ENCODE measurements at regions not wholly inside any gene's neighbourhood (a gene's known extent, or its start where the extent isn't known, plus 50 kb on each side); places are given as distances from the start of the nearest gene placed in this dataset.
"Not testable (repeated sequence)": the region's sequence is repeated elsewhere in the genome, so short reads cannot be mapped to it uniquely, and the experiment has no call there.

DNA sequence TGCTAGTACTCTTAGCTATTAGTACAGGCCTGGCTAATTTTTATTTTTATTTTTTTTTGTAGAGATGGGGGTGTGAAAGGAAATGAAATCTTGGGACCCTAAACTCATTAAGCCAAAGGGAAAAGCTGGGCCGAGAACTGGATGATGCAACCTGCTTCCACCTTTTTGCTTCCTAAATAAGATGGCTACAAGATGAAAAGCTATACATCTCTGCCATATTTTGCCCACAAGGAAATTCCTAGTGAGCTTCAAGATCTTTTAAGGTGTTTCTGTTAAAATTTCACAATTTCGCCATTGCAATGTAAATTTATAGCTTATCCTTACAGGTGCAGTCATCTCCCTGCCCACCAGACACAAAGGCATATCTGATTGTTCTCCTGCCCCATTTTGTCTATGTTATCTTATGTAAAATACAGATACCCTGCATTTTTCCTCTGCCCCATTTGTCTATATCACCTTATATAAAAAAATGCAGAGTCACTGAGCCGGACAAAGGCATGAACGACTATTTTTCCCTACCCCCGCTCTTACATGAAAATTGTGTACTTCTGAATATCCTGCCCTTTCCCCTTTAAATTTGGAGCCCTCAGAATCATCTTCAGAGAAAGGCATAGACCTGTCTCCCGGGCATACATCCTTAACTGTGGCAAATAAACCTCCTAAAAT, 112.0 kb upstream of the SLC38A2 start:
- no peak for DNase-seq

DNA sequence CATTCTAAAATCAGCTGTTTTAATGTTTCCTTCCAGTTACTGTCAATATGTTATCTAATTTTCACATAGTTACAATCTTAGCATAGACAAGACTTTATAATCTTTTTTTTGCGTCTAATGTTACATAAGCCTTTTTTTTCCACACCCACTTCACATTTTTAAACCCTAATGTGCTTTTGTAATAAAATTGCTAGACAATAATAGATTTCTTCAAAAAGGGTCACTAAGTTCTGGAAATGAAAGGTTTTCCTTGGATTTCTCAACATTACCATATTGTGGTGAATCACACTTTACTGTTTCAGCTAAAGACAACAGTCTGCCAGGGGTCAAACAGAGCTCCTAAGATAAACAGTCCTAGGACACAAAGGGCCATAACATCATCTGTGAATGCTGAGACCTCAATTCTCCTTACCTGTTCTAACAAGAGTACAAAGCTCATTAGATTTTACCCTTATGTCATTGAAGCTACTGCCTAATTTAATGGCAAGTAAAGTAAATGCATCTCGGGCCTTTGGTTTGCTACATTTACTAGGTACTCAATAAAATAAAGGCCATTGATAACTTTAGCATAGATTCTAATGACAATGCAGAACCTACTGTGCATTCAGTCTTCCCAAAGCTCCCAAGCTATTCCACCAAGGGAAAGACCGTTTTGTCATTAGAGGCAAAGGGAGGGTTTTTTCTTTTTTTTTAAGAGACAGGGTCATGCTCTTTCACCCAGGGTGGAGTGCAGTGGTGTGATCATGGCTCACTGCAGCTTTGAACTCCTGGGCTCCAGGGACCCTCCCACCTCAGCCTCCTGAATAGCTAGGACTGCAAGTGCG, 111.2 kb upstream of the SLC38A2 start:
- no peak for DNase-seq

- DNase-seq, result no peak
Measured at GRCh38 chr12:46480724-46481123, 108.2 kb upstream of the SLC38A2 start.

DNA sequence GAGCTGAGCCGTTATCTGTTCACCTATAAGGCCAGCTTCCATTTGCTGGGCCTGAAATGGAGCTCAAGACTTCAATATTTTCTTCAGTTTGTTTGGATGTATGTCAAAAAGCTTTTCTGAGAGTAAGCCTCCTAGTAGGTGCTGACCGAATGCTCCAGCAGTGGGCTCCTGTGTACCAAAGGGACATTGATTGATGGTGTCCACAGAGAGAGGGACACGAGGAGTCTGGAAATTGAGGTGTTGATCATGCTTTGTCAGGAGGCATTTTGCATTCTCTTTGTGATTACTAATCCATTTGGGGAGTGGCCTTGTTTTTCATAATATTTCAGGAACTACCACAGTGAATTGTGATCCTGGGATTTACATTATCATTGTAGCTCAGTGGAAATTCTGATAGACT, 107.7 kb upstream of the SLC38A2 start:
- DNase-seq, result no peak

DNA sequence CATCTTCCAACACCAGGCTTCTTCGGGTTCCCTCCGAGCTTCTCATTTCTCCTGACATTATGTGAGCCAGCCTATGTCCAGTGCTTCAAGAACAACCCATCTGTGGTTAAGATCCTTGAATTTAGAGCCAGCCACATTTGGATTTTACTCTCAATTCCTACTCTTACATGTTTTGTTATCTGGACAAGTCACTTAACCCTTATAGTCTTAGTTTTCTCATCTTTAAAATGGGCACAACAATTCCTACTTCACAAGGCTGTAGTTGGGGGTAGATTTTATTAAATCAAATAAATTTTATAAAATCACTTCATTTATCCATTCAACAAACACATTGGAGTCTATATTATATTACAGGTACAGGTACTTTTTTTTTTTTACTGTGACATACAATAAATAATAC, 105.5 kb upstream of the SLC38A2 start:
- DNase-seq, result no peak

- DNase-seq, result no peak
Measured at GRCh38 chr12:46477541-46477940, 105.0 kb upstream of the SLC38A2 start.

GRCh38 chr12:46475972-46476645, 103.5 kb upstream of the SLC38A2 start:
- DNase-seq, result no peak

DNA sequence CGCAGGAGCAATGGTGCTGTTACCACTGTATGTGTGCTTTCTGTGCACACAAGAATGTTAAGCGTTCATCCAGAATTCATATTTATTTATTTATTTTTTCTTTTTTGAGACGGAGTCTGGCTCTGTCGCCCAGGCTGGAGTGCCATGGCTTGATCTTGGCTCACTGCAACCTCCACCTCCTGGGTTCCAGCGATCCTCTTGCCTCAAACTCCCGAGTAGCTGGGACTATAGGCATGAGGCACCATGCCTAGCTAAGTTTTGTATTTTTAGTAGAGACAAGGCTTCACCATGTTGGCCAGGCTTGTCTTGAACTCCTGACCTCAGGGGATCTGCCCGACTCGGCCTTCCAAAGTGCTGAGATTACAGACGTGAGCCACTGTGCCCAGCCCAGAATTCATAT, 101.8 kb upstream of the SLC38A2 start:
- not testable (repeated sequence) for DNase-seq

GRCh38 chr12:46473634-46474329, 101.2 kb upstream of the SLC38A2 start:
- DNase-seq, result peak; percentile 82

GRCh38 chr12:46472893-46473633, 100.5 kb upstream of the SLC38A2 start:
- DNase-seq, result peak; percentile 47

DNA sequence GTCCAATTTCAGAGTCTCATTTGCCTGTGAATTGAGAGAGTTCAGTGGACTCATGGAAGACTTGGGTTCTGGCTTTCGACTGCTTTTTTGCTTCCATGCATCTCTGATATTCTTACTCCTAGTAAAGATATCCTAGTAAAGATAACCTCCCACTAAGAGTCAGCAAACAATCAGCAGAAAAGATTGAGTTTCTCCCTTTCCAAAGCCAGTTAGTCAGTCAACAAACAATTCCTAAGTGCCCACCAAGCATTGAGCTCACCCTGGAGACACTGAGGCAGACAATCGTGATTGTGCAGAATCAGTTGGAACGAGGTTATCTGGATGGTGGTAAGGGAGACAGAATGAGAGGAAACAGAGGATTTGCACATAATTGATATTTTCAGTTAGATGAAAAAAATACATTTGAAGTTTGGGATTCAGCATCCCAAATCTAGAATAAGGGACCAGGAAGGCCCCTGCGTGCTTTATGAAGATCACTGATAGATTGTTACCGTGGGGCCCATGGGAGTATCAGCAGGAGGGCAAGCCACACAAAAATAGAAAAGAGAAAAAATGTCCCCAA, 99.7 kb upstream of the SLC38A2 start:
- DNase-seq, result no peak

GRCh38 chr12:46471404-46471803, 98.8 kb upstream of the SLC38A2 start:
- DNase-seq, result no peak

GRCh38 chr12:46470975-46471374, 98.4 kb upstream of the SLC38A2 start:
- DNase-seq, result no peak

- DNase-seq, result no peak
Measured at GRCh38 chr12:46470036-46470627, 97.6 kb upstream of the SLC38A2 start.

DNA sequence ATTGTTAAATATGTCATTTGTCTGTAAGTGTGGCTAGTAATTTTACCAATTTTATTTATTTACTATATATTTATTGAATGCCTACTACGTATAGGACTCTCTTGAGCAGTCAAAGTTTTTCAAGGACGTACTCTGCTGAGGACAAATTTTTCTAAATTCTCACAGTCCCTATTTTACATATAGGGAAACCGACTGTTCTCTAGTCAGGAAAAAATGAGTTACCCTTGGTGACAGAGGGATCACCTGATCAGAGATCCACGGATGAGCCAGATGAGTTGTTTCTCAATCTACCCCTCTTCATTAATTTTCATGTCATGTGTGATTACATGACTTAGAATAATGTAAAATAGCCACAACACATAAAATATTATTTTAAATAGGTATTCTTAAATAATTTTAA, 96.2 kb upstream of the SLC38A2 start:
- DNase-seq, result no peak

DNA sequence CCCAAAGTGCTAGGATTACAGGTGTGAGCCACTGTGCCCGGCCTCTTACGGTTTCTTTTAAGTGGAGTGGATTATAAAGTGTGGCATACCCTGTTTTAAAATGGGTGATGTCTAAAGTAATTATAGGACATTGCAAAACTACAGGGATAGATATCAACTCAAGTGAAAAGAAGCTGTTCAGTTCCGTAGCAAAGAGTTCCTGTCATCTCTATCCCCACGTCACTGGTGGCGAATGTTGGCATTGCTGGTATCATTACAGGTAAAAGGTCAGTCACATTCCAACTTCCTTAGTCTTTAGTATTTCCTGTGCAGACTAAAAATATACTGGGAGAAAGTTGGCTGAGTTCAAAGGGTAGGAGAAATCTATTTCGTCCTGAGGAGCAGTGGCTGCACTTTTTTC, 95.6 kb upstream of the SLC38A2 start:
- no peak for DNase-seq

- DNase-seq, result no peak
Measured at GRCh38 chr12:46465307-46465706, 92.7 kb upstream of the SLC38A2 start.

GRCh38 chr12:46464863-46465262, 92.3 kb upstream of the SLC38A2 start:
- no peak for DNase-seq

GRCh38 chr12:46462641-46463355, 90.2 kb upstream of the SLC38A2 start:
- no peak for DNase-seq

GRCh38 chr12:46461907-46462640, 89.5 kb upstream of the SLC38A2 start:
- DNase-seq, result no peak

All from kidney glomerular epithelial cell (primary cell).